PC-9 (cell line): ENCODE measurements at regions not wholly inside any gene's neighbourhood (a gene's known extent, or its start where the extent isn't known, plus 50 kb on each side); places are given as distances from the start of the nearest gene placed in this dataset.

Experiments
- EZH2 ChIP-seq: fragments of 200-600 bp; sonication (generic); IDR thresholded peaks from 2 replicates; pipeline ENCODE4 v1.8.0; 2017; ENCODE audit warnings: antibody characterized with exemption, low read depth
- TF ChIP-seq, protein P1 (sequence below): fragments of 200-600 bp; sonication (generic); conservative IDR thresholded peaks from 2 replicates; pipeline ENCODE4 v1.6.1; 2017; ENCODE audit warnings: mixed run types, antibody characterized with exemption, mild to moderate bottlenecking, moderate library complexity

DNA sequence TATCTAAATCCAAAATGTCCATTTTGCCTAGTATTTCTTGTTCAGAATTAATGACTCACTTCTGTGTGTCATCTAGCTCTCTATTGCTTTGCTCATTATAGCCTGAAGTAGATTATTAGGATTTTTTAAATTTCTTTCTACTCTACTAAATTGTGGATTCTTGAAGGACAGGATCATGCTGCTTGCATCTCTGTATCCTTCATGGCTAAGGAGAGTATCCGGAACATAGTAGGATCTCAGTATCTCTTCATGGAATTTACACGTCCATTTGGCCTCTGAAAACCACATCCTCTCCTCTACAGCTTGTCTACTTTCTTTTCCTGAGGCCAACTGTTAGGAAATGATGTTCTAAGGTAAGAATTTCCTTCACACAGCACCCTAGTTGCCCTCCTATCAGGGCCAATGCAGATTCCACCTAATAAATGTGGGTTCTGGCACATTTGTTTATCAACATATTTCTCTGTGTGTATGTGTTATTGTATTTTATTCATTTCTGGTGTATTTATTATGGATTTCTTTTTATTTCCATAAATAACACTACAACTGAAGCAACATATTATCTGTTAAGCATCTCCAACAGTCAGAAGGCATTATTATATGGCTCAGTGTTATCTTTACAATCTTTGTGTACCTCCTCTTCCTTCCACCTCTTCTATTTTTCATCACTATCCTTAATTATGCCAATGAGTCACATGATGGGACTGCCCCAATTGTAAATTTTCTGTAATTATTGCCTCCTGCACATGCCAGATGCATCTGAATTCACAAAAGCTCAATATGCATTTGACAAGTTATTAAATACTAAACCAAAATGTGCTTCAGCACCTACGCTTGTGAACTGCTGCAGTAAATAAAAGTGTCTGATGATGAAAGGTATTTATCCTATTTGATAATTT is 557.8 kb upstream of the TLE4 start:
- TF ChIP-seq, protein P1, sequence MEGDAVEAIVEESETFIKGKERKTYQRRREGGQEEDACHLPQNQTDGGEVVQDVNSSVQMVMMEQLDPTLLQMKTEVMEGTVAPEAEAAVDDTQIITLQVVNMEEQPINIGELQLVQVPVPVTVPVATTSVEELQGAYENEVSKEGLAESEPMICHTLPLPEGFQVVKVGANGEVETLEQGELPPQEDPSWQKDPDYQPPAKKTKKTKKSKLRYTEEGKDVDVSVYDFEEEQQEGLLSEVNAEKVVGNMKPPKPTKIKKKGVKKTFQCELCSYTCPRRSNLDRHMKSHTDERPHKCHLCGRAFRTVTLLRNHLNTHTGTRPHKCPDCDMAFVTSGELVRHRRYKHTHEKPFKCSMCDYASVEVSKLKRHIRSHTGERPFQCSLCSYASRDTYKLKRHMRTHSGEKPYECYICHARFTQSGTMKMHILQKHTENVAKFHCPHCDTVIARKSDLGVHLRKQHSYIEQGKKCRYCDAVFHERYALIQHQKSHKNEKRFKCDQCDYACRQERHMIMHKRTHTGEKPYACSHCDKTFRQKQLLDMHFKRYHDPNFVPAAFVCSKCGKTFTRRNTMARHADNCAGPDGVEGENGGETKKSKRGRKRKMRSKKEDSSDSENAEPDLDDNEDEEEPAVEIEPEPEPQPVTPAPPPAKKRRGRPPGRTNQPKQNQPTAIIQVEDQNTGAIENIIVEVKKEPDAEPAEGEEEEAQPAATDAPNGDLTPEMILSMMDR, result no peak
- no peak for TF ChIP-seq EZH2
